Gastroesophageal sphincter (tissue), 4 donors: ENCODE measurements at regions not wholly inside any gene's neighbourhood (a gene's known extent, or its start where the extent isn't known, plus 50 kb on each side); places are given as distances from the start of the nearest gene placed in this dataset.

Source experiments
- ATAC-seq: fragments of 150-250 bp; one replicate; pipeline ENCODE4 v1.9.1; 2016; ENCODE audit warnings: mild to moderate bottlenecking, moderate library complexity
- H3K27ac ChIP-seq, 4 donors: fragments of 200-600 bp; sonication (generic) in 3 of 4; 1 replicate in 3 of 4; 2 replicates in 1 of 4; pipeline ENCODE4 v1.5.1; 2016 to 2019
- H3K27me3 ChIP-seq: fragments of 200-600 bp; sonication (generic); one replicate; pipeline ENCODE4 v1.5.1; 2019
- H3K36me3 ChIP-seq, 2 donors: fragments of 200-600 bp; sonication (generic); one replicate each; pipeline ENCODE4 v1.5.1; 2019; ENCODE audit warnings: control low read depth in 1 of 2
- H3K4me1 ChIP-seq, 3 donors: fragments of 200-600 bp; sonication (generic); 1 replicate in 2 of 3; 2 replicates in 1 of 3; pipeline ENCODE4 v1.5.1; 2016 to 2019; ENCODE audit warnings: control low read depth in 2 of 3
- H3K4me3 ChIP-seq, 2 donors: fragments of 200-600 bp; sonication (generic); one replicate each; pipeline ENCODE4 v1.5.1; 2019; ENCODE audit warnings: mild to moderate bottlenecking in 1 of 2, moderate library complexity in 1 of 2
- H3K9me3 ChIP-seq, 3 donors: fragments of 200-600 bp; sonication (generic); one replicate each; pipeline ENCODE4 v1.5.1; 2017 to 2019; ENCODE audit warnings: control low read depth in 2 of 3
- EP300 ChIP-seq: sonication (generic); formaldehyde crosslinking; IDR thresholded peaks from one replicate; pipeline ENCODE4 v1.6.1; 2017; ENCODE audit warnings: antibody characterized with exemption, mild to moderate bottlenecking
- POLR2A ChIP-seq, 2 donors: fragments of 450-650 bp; IDR thresholded peaks; one replicate each; pipeline ENCODE4 v1.6.1; 2017; ENCODE audit warnings: antibody characterized with exemption in 2 of 2, mild to moderate bottlenecking in 2 of 2, moderate library complexity in 1 of 2
- POLR2AphosphoS5 ChIP-seq: sonication (generic); formaldehyde crosslinking; IDR thresholded peaks from one replicate; pipeline ENCODE4 v1.6.1; 2017; ENCODE audit warnings: antibody characterized with exemption
- WGBS, 2 donors: methylation state at CpG; one replicate each; pipeline ENCODE4 v1.1.5; 2018; ENCODE audit warnings: low coverage in 1 of 2; 5-methylcytosine and 5-hydroxymethylcytosine counted together
- TF ChIP-seq, protein P1 (sequence below), 4 experiments: fragments of 200-600 bp in 2 of 4; fragments of 450-650 bp in 2 of 4; sonication (generic) in 1 of 4; IDR thresholded peaks; one replicate each; pipeline ENCODE4 v1.5.1; 2017 to 2019; ENCODE audit warnings: antibody characterized with exemption in 4 of 4, mild to moderate bottlenecking in 2 of 4, moderate library complexity in 2 of 4

DNA sequence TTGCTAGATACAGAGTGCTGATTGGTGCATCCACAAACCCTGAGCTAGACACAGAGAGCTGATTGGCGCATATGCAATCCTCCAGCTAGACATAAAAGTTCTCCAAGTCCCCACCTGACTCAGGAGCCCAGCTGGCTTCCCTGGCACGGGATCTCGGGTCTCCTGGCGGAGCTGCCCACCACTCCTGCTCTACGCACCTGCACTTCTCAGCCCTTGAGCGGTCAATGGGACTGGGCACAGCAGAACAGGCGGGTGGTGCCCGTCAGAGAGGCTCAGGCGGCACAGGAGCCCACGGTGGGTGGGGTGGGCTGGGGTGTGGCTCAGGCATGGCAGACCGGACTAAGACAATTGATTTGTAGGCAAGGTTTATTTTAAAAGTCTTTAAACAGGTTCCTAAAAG, 1365.5 kb downstream of the FAM181B start:
- no peak overlapping the region for H3K27ac ChIP-seq
- TF ChIP-seq POLR2A (IDR thresholded peaks at IDR 0.05): no peak
- no peak for TF ChIP-seq EP300
- TF ChIP-seq POLR2AphosphoS5: no peak
- TF ChIP-seq, protein P1, sequence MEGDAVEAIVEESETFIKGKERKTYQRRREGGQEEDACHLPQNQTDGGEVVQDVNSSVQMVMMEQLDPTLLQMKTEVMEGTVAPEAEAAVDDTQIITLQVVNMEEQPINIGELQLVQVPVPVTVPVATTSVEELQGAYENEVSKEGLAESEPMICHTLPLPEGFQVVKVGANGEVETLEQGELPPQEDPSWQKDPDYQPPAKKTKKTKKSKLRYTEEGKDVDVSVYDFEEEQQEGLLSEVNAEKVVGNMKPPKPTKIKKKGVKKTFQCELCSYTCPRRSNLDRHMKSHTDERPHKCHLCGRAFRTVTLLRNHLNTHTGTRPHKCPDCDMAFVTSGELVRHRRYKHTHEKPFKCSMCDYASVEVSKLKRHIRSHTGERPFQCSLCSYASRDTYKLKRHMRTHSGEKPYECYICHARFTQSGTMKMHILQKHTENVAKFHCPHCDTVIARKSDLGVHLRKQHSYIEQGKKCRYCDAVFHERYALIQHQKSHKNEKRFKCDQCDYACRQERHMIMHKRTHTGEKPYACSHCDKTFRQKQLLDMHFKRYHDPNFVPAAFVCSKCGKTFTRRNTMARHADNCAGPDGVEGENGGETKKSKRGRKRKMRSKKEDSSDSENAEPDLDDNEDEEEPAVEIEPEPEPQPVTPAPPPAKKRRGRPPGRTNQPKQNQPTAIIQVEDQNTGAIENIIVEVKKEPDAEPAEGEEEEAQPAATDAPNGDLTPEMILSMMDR (IDR thresholded peaks at IDR 0.05): no peak
- H3K9me3 ChIP-seq: no peaks in the 10 kb centered on the region
- no peaks in the 10 kb centered on the region for H3K4me1 ChIP-seq
- no peaks in the 10 kb centered on the region for H3K36me3 ChIP-seq
- 100% methylated on average over 2 of the region's 11 CpGs; no CpG with 5 or more reads in 1 of the 2 donors for WGBS, 2 donors
- H3K27me3 ChIP-seq: no peaks in the 10 kb centered on the region
- no peak for ATAC-seq
- H3K4me3 ChIP-seq: no peak overlapping the region

DNA sequence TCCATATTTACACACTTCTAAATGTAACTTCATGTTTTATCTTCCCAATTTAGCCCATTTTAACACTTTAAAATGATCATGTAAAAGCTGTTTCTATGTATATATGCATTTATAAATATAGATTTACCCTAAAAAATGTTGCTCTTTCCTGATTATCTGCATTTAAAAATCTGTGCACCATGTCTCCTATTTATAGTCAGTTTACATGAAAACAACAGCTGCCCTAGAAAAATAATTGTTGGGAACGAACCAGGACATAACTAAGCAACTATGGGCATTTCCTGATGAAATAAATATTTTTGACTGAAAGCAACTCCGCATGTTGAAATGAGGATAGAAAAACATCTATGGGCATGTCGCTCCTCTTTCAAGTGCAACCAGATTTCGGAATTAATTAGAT, 1368.2 kb downstream of the FAM181B start:
- 82 to 84% methylated on average over 4 of the region's 4 CpGs for WGBS, 2 donors
- H3K27ac ChIP-seq: no peak overlapping the region
- no peaks in the 10 kb centered on the region for H3K27me3 ChIP-seq
- H3K36me3 ChIP-seq: no peaks in the 10 kb centered on the region
- H3K4me1 ChIP-seq: no peaks in the 10 kb centered on the region
- no peak overlapping the region for H3K4me3 ChIP-seq
- no peak for ATAC-seq
- no peaks in the 10 kb centered on the region for H3K9me3 ChIP-seq
- no peak for TF ChIP-seq EP300
- TF ChIP-seq, protein P1 (IDR thresholded peaks at IDR 0.05): no peak
- TF ChIP-seq POLR2A (IDR thresholded peaks at IDR 0.05): no peak
- TF ChIP-seq POLR2AphosphoS5: no peak

DNA sequence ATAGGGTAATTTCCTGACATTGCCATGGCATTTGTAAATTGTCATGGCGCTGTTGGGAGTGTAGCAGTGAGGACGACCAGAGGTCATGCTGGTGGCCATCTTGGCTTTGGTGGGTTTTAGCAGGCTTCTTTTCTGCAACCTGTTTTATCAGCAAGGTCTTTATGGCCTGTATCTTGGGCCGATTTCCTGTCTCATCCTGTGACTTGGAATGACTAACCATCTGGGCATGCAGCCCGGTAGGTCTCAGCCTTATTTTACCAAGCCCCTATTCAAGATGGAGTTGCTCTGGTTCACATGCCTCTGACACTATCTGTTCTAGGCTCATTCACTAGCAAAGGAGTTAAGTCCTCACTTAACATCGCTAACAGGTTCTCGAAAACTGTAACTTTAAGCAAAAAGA, 1374.2 kb downstream of the FAM181B start:
- Histone ChIP-seq H3K27ac (no peak overlapping the region), H3K9me3 (no peaks in the 10 kb centered on the region), H3K4me3 (no peak overlapping the region), H3K27me3 (no peaks in the 10 kb centered on the region), H3K4me1 (no peaks in the 10 kb centered on the region), H3K36me3 (no peaks in the 10 kb centered on the region)
- TF ChIP-seq EP300 (no peak), POLR2A (IDR thresholded peaks at IDR 0.05) (no peak), POLR2AphosphoS5 (no peak)
- TF ChIP-seq, protein P1 (IDR thresholded peaks at IDR 0.05): no peak
- ATAC-seq: no peak
- 84 to 88% methylated on average over 6 of the region's 6 CpGs for WGBS, 2 donors

DNA sequence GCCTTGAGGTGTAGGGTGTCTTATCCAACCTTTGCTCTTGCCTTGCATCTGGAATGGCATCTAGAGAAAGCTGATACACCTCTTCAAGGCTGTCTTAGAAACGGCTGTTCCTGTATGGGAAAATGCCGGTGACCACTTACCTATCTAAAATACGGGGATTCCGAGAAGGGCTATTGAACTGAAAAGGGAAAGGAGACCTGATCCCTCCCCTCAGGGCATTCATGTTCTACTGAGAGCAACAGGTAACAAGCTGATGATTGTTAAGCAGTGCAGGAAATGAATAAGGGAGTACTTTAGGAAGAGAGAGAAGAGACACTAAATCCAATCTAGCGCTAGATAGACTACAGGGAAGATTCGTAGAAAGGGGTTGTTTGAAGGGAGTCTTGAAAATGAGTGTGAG, 1388.1 kb downstream of the FAM181B start:
- H3K36me3 ChIP-seq: no peaks in the 10 kb centered on the region
- H3K4me1 ChIP-seq: no peaks in the 10 kb centered on the region
- TF ChIP-seq, protein P1 (IDR thresholded peaks at IDR 0.05): no peak
- TF ChIP-seq POLR2A (IDR thresholded peaks at IDR 0.05) (no peak), POLR2AphosphoS5 (no peak), EP300 (no peak)
- H3K27ac ChIP-seq: no peak overlapping the region
- WGBS, 2 donors: 83 to 100% methylated on average over 2 to 6 of the region's 6 CpGs
- H3K4me3 ChIP-seq: no peak overlapping the region
- no peaks in the 10 kb centered on the region for H3K9me3 ChIP-seq
- no peak for ATAC-seq
- H3K27me3 ChIP-seq: no peaks in the 10 kb centered on the region

DNA sequence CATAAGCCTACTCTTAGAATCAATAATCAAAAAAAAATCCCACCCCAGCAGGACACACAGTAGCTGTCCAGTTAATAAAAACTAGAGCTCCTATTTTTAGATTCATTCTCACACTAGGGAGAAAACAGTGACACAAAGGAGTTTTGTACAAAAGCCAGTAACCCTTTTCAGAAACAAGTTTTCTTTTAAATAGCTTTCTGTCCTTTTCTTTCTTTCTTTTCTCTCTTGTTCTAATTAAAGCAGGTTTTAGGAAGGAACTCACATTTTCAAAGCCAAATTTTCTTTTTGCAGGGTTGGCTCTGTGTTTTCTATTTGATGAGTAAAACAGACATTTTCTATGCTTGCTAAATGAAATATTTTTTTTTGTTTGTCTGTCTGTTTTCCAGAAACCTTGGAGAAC, 1390.7 kb downstream of the FAM181B start:
- H3K4me3 ChIP-seq: no peak overlapping the region
- H3K36me3 ChIP-seq: no peaks in the 10 kb centered on the region
- H3K27ac ChIP-seq: no peak overlapping the region
- H3K27me3 ChIP-seq: no peaks in the 10 kb centered on the region
- no peaks in the 10 kb centered on the region for H3K4me1 ChIP-seq
- ATAC-seq: no peak
- no peak for TF ChIP-seq POLR2AphosphoS5
- no peak for TF ChIP-seq EP300
- TF ChIP-seq, protein P1 (IDR thresholded peaks at IDR 0.05): no peak
- no peak for TF ChIP-seq POLR2A (IDR thresholded peaks at IDR 0.05)
- no peaks in the 10 kb centered on the region for H3K9me3 ChIP-seq
